Suprapubic skin (tissue), 4 donors: ENCODE measurements at regions not wholly inside any gene's neighbourhood (a gene's known extent, or its start where the extent isn't known, plus 50 kb on each side); places are given as distances from the start of the nearest gene placed in this dataset.

Experiments used
- DNase-seq, 2 donors: peaks; one replicate each; pipeline ENCODE4 v3.0.0-alpha.2; 2019; ENCODE audit warnings: low spot score in 2 of 2
- H3K27ac ChIP-seq: fragments of 200-600 bp; sonication (generic); one replicate; pipeline ENCODE4 v1.5.1; 2019
- H3K27me3 ChIP-seq: fragments of 200-600 bp; sonication (generic); one replicate; pipeline ENCODE4 v1.5.1; 2019
- H3K36me3 ChIP-seq: fragments of 200-600 bp; sonication (generic); one replicate; pipeline ENCODE4 v1.5.1; 2019
- H3K4me1 ChIP-seq: fragments of 200-600 bp; sonication (generic); one replicate; pipeline ENCODE4 v1.5.1; 2019
- H3K4me3 ChIP-seq: fragments of 200-600 bp; sonication (generic); one replicate; pipeline ENCODE4 v1.5.1; 2019; ENCODE audit warnings: mild to moderate bottlenecking
- H3K9me3 ChIP-seq: fragments of 200-600 bp; sonication (generic); one replicate; pipeline ENCODE4 v1.5.1; 2019
- EP300 ChIP-seq: sonication (generic); formaldehyde crosslinking; IDR thresholded peaks from one replicate; pipeline ENCODE4 v1.6.1; 2017; ENCODE audit warnings: antibody characterized with exemption
- POLR2A ChIP-seq, 2 donors: fragments of 450-650 bp; IDR thresholded peaks; one replicate each; pipeline ENCODE4 v1.6.1; 2017; ENCODE audit warnings: antibody characterized with exemption in 2 of 2, mild to moderate bottlenecking in 2 of 2, moderate library complexity in 2 of 2
- POLR2AphosphoS5 ChIP-seq, 3 donors: sonication (generic); formaldehyde crosslinking; IDR thresholded peaks; one replicate each; pipeline ENCODE4 v1.6.1; 2017; ENCODE audit warnings: antibody characterized with exemption in 3 of 3
- WGBS: methylation state at CpG from one replicate; pipeline ENCODE4 v1.1.5; 2018; 5-methylcytosine and 5-hydroxymethylcytosine counted together
- TF ChIP-seq, protein P1 (sequence below), 2 donors: fragments of 200-600 bp in 1 of 2; fragments of 450-650 bp in 1 of 2; sonication (generic) in 1 of 2; IDR thresholded peaks; one replicate each; pipeline ENCODE4 v1.5.1; 2016 to 2019; ENCODE audit warnings: antibody characterized with exemption in 2 of 2, mild to moderate bottlenecking in 1 of 2, moderate library complexity in 1 of 2

DNA sequence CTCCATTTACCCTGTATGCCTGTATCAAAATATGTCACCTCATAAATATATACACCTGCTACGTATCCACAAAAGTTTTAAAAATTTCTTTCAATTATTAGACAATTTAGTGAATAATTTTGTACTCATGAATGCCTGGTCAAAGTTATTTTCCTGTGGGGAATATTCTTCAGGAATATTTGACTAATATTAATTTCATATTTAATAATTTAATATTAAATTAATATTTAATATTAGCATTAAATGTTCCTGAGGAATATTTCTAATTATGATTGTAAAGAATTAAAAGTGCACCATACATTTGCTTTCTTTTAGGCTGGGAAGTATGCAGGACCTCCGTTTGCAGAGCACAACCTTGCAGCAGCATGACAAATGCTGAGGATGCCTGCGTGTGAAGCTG lies 422.7 kb downstream of the C3orf38 start:
- WGBS, result 64% methylated on average over 3 of the region's 3 CpGs
- H3K27ac ChIP-seq, result no peak overlapping the region
- H3K4me3 ChIP-seq, result no peak overlapping the region
- H3K36me3 ChIP-seq, result no peaks in the 10 kb centered on the region
- H3K9me3 ChIP-seq, result peaks cover 6% of the 10 kb centered on the region
- no peaks in the 10 kb centered on the region for H3K27me3 ChIP-seq
- H3K4me1 ChIP-seq, result no peaks in the 10 kb centered on the region
- DNase-seq, result no peak
- TF ChIP-seq POLR2AphosphoS5 (IDR thresholded peaks at IDR 0.05) (no peak), POLR2A (IDR thresholded peaks at IDR 0.05) (no peak), EP300 (no peak)
- TF ChIP-seq, protein P1, sequence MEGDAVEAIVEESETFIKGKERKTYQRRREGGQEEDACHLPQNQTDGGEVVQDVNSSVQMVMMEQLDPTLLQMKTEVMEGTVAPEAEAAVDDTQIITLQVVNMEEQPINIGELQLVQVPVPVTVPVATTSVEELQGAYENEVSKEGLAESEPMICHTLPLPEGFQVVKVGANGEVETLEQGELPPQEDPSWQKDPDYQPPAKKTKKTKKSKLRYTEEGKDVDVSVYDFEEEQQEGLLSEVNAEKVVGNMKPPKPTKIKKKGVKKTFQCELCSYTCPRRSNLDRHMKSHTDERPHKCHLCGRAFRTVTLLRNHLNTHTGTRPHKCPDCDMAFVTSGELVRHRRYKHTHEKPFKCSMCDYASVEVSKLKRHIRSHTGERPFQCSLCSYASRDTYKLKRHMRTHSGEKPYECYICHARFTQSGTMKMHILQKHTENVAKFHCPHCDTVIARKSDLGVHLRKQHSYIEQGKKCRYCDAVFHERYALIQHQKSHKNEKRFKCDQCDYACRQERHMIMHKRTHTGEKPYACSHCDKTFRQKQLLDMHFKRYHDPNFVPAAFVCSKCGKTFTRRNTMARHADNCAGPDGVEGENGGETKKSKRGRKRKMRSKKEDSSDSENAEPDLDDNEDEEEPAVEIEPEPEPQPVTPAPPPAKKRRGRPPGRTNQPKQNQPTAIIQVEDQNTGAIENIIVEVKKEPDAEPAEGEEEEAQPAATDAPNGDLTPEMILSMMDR (IDR thresholded peaks at IDR 0.05), result no peak

DNA sequence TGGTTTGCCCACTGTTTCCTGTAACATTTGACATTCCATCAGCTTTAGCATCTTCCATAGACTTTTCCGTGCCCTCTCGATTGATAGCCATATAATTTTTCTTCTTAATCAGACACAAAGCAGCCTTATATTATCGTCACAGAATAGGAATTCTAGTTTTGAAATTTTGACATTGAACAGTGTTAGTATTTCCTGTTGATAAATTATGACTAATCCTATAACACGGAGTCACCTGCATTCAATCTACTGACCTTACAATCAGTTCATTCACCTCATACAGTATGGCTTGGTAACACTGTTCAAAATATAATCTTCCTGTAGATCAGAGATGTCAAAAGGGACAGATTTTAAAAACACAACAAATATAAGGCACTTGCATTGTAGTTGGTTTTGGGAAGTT lies 423.7 kb downstream of the C3orf38 start:
- no peak overlapping the region for H3K4me3 ChIP-seq
- DNase-seq, result no peak
- no peaks in the 10 kb centered on the region for H3K36me3 ChIP-seq
- WGBS, result 63% methylated on average over 4 of the region's 4 CpGs
- H3K27me3 ChIP-seq, result no peaks in the 10 kb centered on the region
- TF ChIP-seq, protein P1 (IDR thresholded peaks at IDR 0.05), result no peak
- TF ChIP-seq EP300 (no peak), POLR2A (IDR thresholded peaks at IDR 0.05) (no peak), POLR2AphosphoS5 (IDR thresholded peaks at IDR 0.05) (no peak)
- H3K27ac ChIP-seq, result no peak overlapping the region
- no peaks in the 10 kb centered on the region for H3K4me1 ChIP-seq
- peaks cover 6% of the 10 kb centered on the region for H3K9me3 ChIP-seq

DNA sequence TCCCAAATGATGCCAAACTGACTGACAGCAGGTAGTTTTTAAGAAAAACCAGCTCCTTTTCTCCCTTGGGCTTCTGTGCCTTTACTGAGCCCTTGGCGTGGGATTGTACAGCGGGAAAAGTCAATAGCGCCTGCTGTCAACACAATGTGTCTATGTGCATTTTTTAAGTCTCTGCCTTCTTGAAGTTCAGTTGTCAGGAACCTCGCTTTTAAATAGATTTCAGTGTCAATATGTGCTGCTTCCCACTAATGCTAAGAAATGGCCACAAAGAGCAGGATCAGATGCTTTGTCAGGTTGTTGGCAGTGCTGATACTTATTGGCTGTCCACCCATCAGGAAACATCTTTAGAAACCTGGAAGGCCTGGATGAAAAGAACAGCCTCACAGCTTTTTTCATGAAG lies 424.4 kb downstream of the C3orf38 start:
- H3K4me3 ChIP-seq, result no peak overlapping the region
- DNase-seq, result no peak
- H3K27ac ChIP-seq, result no peak overlapping the region
- no peaks in the 10 kb centered on the region for H3K27me3 ChIP-seq
- no peaks in the 10 kb centered on the region for H3K4me1 ChIP-seq
- peaks cover 6% of the 10 kb centered on the region for H3K9me3 ChIP-seq
- 94% methylated on average over 4 of the region's 4 CpGs for WGBS
- TF ChIP-seq, protein P1 (IDR thresholded peaks at IDR 0.05), result no peak
- TF ChIP-seq EP300, result no peak
- no peaks in the 10 kb centered on the region for H3K36me3 ChIP-seq

DNA sequence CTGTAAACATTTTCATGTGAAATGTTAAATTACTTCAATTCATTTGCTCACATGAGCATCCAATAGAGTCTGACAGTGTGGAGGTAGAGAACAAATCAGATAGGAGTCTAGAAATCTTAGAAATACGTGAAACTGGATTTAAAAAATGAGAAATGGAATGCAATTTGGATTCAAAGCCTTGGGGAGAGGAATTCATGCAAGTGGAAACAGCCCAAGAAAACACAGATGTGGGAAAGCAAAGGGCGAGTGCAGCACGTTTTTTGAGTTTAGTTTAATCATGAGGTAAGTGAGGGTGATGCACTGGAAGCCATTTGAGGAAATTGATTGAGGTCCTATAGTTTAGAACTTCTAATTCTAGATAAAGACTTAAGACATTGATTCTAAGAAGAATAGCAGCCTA lies 434.7 kb downstream of the C3orf38 start:
- no peaks in the 10 kb centered on the region for H3K36me3 ChIP-seq
- H3K9me3 ChIP-seq, result no peaks in the 10 kb centered on the region
- no peak overlapping the region for H3K27ac ChIP-seq
- no peaks in the 10 kb centered on the region for H3K4me1 ChIP-seq
- no peak for DNase-seq
- H3K4me3 ChIP-seq, result no peak overlapping the region
- 57% methylated on average over 3 of the region's 3 CpGs for WGBS
- no peaks in the 10 kb centered on the region for H3K27me3 ChIP-seq
- TF ChIP-seq EP300 (no peak), POLR2AphosphoS5 (IDR thresholded peaks at IDR 0.05) (no peak)

DNA sequence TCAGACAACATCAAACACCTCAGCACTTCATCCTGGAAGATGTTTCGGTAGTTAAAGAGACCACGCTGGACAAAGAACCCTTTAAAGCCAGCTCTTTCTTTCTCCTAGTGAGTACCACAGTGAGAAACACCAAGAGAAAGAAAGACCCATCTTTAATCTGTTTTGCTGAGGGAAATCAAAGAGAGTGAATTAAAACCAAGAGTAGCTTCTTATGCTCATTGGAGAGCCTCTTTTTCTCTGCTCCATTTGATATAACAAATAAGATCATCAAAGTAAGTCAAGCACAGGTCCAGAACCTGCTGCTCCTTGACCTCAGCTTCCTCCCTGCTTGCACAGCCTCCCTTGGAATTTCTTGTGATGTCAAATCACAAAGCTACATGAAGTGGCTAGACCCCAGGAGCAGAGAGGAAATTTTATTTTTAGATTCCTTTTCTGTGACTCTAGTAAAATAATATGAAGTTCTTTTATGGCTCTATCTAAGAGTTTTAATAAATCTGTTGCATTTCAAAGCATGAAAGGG lies 436.4 kb downstream of the C3orf38 start:
- no peaks in the 10 kb centered on the region for H3K36me3 ChIP-seq
- H3K9me3 ChIP-seq, result no peaks in the 10 kb centered on the region
- TF ChIP-seq EP300 (no peak), POLR2A (IDR thresholded peaks at IDR 0.05) (no peak), POLR2AphosphoS5 (IDR thresholded peaks at IDR 0.05) (no peak)
- H3K27me3 ChIP-seq, result no peaks in the 10 kb centered on the region
- no peak overlapping the region for H3K4me3 ChIP-seq
- WGBS, result 88% methylated on average over 2 of the region's 2 CpGs
- H3K27ac ChIP-seq, result no peak overlapping the region
- DNase-seq, result no peak
- no peaks in the 10 kb centered on the region for H3K4me1 ChIP-seq

DNA sequence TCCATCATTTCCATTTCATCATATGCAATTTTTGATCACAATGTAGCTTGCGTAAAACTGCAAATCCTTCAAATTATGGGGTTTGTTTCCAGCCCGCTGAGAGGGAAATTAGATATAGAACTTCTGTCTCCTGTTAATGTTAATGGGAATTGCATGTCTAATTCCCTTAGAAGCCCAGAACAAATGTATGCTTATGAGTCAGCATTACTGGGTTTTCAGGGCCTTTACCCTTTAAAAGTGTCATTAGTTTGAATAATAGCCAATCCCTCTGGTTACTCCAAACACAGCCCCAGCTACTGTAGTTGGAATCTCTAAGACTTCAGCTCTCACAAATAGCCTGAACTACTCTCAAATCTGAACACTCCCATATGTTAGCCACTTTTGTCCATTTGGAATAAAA lies 439.4 kb downstream of the C3orf38 start:
- TF ChIP-seq POLR2AphosphoS5 (IDR thresholded peaks at IDR 0.05) (no peak), EP300 (no peak)
- TF ChIP-seq, protein P1 (IDR thresholded peaks at IDR 0.05), result no peak
- 90% methylated on average over 2 of the region's 2 CpGs for whole genome bisulfite sequencing
- DNase-seq, result no peak

More for the DNA sequence above, 439.4 kb downstream of the C3orf38 start:
- Histone ChIP-seq H3K27ac (no peak overlapping the region), H3K4me1 (no peaks in the 10 kb centered on the region), H3K4me3 (no peak overlapping the region), H3K27me3 (no peaks in the 10 kb centered on the region), H3K36me3 (no peaks in the 10 kb centered on the region), H3K9me3 (no peaks in the 10 kb centered on the region)
